GM18870 (cell line): ENCODE measurements at regions not wholly inside any gene's neighbourhood (a gene's known extent, or its start where the extent isn't known, plus 50 kb on each side); places are given as distances from the start of the nearest gene placed in this dataset.
"Not testable (repeated sequence)": the region's sequence is repeated elsewhere in the genome, so short reads cannot be mapped to it uniquely, and the experiment has no call there.

Experiments
- ATAC-seq: cut with Tn5 transposase; IDR thresholded peaks from one replicate; pipeline ENCODE4 v1.9.1; 2021; ENCODE audit warnings: moderate library complexity; ENCODE audit not compliant: unreplicated experiment

DNA sequence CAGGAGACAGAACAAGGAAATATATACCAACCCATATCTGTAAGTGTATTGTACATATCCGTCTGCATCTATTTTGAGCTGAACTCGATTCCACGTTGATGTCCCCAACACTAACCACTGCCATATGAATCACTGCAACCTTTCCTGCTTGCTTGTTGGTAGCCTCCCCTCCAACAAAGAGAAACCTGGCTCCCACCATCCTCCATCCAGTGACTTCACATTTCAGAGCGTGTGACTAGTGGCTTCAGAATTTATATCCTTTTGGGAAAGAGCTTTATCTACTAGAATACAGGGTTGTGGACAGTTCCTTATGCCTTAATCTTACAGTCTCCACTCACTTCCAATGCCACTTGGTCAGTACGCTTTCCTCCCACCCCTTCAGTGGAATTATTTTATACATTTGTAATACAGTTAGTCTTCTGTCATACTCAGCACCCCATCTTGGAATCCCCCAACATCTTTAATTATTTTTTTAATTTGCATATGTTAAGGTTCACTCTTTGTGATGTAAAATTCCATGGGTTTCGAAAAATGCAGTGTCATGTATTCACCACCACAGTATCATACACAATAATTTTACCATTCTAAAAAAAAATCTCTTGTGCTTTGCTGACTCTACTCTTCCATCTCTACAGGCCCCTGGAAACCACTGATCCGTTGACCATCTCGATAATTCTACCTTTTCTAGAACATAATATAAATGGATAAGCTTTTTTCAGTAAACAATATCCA lies 264.7 kb downstream of the BCL2L11 start:
- not testable (repeated sequence) for ATAC-seq

DNA sequence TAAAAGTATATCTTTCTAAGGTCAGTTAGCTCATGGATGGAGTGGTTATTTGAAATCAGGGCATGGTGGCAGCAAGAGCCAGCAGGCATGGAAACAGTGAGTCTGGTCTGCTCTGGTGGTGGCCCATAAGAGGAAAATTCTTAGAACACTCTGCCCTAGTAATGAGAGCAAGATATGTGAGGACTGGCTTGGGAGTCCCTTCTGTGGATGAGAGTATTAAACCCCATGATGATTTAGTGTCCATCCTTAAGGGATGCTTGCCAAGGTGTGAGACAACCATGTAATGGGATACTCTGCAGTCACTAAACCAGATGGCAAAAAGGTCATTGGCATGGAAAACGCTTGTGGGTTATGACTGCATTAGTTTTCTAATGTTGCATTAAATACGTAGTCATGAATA lies 269.9 kb downstream of the BCL2L11 start:
- ATAC-seq: not testable (repeated sequence)

DNA sequence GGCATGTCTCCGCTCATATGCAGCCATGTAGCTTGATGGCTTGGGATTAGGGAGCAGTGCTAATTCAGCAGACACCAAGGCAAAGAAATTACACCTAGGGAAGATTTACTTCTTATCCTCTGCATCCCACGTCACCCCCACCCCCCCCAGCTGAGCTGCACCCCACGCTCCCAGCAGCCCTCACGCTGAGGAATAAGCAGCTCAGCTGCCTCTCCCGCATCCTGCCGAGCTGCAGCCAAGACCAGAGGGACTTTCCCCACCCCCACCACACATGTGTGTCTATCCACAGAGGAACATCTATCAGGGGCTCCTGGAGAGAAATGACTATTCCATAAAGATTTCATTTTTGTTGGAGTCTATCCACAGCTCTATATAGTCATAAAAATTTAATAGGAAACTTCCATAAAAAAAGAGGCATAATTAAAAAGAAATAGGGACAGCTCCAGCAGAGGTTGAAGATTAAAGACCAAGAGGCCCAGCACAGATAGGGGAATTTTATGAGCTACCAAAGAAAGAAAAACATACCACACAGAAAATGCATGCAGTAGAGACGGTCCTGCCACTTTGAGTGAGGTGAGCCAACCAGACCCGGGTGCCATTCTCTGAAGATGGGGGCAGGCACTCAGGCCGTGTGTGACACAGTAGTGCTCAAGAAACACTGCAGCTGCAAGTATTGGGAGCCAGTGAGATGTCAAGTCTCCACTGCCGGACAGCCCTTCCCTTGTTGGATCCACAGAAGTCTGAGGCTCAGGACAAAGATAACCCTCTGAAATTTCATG lies 274.8 kb downstream of the BCL2L11 start:
- not testable (repeated sequence) for ATAC-seq

DNA sequence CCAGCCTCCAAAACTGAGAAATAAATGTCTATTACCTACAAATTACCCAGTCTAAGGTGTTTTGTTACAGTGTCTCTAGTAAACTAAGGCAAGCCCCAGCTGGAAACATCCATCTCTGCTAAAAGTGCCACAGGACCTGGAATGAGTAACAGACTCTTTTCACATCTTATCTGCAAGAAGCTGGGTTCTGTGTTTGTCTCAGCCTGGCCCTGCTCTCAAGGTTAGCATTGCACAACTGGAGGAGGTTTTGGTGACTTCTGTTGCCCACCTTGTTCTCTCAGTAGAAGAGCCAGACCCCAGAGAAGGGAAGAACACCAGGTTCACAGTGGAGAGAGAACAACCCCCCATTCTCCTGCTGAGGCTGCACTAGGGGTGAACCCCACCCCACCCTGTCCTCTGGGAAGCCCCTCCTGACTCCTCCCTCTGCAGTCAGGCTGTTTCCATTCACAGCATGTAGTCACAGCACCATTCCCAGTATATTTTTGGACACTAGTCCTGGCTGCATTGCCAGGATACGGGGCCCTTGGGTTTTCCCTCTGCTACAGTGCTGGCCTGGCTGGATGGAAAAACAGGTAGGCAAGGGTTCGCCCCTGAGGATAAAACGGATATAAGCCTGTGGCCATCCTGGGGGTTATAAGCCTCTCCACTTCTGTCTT lies 280.0 kb downstream of the BCL2L11 start:
- ATAC-seq: not testable (repeated sequence)

DNA sequence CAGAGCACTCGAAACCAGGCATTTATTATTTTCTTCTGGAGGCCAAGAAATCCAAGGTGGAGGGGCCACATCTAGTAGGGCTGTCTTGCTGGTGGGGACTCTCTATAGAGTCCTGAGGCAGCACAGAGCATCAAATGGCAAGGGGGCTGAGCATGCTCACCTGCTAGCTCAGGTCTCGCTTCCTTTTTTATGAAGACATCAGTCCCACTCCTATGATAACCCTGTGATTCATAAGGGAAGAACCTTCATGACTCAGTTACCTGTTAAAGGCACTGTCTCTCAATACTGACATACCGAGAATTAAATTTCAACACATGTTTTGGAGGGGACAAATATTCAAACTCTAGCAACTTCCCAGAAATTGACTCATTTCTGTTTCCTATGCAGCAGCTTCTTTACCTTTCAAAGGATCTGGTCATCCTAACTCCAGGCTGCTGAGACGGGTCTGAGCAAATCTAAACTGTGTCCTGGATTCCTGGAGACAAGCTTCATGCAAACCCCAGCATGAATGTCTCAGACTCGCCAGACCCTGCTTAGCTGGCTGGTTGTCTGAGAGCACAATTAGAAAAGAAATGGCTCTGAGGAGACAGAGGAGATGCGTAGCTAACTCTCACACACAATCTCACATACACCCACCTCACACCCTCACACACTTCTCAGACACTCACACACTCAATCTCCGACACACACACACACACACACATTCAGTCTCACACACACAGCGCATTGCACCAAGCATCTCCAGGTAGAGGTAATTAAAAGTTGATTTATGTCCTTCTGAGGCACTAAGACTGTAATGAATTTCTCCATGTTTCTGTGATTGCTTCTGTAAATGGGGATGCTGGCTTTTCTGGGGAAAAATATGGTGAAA lies 280.8 kb downstream of the BCL2L11 start:
- ATAC-seq: not testable (repeated sequence)

DNA sequence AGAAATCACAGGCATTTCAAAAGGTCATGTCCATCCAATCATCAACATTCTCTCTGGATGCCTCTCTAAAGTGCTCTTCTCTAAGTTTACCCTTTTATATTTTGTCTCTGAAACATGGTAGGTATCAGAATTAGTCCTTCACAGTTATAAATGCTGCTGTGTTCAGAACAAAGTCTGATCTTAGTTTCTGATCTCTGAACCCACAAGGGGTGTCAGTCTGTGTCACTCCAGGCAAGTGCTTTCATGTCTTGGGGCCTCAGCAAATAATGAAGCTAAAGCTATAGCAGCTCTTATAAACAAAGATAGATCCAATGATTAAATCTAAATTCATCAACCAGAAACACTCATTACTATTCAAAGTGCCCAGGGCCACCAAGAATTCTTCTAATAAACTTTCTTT lies 281.7 kb downstream of the BCL2L11 start:
- not testable (repeated sequence) for ATAC-seq

DNA sequence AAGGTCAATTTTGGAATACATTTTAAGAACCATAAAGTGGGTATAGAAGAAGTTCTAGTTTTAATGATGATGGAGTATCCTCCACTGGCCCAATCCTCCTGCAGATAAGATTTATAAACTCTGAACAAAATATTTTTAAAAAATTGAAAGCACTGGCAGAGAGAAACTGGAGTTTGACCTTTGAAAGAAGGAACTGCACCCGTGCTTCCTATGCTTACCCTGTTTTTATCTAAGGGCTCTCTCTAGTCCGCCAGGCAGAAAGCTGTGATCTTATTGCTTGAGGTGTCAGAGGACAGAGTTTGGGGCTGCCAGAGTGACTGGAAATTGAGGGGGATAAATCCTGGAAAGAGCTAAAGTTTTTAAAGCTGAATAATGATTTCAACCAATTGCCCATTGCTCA lies 282.6 kb downstream of the BCL2L11 start:
- not testable (repeated sequence) for ATAC-seq

DNA sequence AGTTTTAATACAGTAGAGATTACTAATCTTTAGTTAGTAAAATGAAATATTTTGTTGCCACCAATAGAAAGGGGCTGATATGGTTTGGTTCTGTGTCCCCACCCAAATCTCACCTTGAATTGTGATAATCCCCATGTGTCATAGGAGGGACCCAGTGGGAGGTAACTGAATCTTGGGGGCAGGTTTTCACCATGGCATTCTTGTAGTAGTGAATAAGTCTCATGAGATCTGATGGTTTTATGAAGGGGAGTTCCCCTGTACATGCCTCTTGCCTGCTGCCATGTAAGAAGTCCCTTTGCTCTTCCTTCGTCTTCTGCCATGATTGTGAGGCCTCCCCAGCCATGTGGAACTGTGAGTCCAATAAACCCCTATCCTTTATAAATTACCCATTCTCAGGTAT lies 285.9 kb downstream of the BCL2L11 start:
- ATAC-seq: not testable (repeated sequence)

DNA sequence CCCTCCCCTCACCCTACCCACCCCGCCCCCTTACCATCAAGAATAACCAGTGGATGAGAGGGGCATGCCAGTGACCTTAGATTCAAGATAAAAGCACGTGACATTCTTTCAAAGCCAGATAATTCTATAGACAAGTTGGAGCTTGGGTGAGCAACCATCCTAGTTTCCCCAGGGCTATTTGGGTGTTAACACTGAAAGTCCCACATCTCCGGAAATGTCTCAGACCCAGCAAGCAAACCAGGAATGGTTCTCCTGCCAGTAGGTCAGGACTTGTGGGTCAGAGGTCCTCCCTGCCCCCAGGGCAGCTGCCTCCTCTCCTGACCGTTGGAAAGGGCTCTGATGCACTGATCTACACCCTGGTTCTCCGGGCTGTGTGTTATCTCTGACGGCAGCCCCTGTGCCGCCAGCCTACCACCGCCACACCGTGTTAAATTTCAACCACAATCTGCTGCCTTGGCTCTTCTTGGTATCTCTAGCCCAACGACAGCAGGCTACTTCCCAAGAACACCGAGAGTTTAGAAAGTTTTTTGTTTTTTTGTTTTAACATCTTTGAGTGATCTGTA lies 287.0 kb downstream of the BCL2L11 start:
- not testable (repeated sequence) for ATAC-seq

DNA sequence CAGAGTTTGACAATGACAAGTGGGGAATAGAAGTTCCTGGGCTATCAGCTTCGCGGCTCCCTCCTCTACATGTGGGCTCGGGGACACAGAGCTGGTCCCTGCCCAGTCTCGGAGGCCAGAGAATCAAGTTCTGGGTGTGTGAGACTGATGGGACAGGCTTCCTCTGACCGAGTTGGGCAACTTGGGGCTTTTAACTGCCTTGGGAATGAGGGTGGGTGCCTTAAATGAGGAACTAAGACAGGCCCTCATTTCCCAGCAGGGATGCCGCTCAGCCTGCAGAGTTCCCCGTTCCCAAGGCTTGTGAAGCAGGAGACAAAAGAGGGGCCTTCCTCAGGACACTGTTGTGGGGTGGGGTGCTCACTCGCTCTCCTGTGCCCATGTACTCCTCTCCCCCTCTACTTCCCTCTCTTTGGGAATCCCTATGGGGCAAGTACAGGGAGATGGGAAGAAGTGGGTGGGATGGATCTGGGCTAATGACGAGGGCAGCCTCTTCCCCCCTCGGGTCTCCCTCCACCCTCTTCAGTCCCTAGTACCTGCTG lies 290.2 kb downstream of the BCL2L11 start:
- not testable (repeated sequence) for ATAC-seq

DNA sequence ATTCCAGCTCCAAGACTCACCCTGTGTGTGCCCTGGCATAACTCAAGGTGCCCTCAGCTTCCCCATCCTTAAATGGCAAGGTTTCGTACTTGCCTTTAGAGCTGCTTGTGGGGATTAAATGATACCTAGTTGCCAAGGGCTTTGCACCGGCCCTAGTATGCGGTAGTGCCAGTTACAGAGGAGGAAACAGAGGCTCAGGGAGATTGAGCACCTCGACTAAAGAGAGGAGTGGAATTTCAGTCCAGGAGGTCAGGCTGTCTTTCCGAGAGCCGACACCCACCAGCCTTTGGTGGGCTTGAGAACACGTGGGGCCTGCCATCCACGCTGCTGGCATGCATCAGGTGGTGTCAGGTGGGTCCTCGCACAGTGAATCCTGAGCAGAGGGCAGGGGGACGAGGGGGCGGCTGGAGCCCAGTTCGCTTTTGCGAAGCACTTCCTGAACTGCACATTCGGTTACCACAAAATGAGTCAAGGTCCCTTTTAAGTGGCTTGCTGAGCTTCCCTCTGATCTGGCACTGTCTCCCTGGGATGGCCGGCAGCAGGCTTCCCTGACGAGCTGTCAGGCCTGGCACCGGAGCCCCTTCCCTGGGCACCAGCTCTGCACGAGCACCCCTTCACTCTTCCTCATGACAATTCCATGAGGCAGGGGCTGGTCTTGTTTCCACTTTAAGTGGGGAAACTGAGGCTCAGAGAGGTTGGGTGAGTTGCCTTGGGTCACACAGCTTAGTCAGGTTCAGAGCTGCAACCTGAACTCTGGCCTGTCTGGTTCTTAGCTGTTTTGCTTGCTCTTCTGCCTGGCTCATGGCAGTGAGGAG lies 291.4 kb downstream of the BCL2L11 start:
- ATAC-seq: not testable (repeated sequence)

DNA sequence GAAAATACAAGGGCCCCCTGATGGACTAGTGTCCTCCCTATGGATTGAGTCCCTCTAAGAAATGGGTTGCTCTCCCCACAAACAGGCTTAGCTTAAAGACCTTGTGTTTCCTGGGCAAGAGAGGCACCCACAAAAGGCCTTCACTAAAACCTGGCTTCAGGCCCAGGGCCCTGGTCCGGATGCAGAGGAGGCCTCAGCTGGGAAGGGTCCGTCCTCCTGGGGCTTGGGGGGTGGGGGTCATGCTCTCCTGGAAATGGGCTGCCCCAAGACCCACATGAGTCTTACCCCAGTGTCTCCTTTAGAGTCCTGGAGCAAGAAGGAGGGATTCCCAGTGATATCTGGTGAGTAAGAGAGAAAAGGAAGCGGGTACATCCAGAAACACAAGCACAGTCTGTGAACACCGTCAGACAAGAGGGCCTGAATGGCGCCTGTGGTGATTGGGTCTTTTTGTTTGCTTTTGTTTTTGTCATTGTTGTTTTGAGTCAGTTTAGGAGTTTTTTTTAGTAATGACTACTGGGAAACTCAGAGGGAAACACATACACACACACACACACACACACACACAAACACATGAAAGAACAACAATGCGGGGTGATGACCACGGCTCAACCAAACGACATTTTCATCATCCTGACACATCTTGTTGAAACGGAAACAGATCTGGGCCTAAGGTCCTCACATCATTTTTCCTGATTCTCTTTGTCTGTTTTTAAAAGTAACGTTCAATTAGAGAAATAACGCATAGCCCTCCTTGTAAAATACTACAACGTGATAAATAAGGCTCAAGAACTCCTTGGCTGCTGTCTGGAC lies 292.3 kb downstream of the BCL2L11 start:
- not testable (repeated sequence) for ATAC-seq

DNA sequence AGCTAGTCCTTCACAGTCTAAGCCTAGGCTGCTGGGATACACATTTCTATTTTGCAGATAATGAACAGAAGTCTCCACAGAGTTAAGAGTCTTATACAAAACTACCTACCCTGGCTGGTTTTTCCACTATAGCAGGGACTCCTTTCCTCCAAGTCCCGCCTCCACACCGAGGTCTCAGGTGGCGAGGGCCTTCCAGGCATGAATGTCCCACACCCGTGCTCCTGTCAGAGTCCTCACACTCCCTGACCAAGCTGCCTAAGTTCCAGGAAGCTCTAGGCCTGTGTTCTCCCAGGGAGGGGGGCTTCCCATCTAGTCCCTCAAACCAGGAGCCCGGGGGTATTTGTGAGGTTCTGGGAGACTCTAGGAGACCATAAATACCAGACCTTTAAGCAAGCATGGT lies 293.2 kb downstream of the BCL2L11 start:
- not testable (repeated sequence) for ATAC-seq

DNA sequence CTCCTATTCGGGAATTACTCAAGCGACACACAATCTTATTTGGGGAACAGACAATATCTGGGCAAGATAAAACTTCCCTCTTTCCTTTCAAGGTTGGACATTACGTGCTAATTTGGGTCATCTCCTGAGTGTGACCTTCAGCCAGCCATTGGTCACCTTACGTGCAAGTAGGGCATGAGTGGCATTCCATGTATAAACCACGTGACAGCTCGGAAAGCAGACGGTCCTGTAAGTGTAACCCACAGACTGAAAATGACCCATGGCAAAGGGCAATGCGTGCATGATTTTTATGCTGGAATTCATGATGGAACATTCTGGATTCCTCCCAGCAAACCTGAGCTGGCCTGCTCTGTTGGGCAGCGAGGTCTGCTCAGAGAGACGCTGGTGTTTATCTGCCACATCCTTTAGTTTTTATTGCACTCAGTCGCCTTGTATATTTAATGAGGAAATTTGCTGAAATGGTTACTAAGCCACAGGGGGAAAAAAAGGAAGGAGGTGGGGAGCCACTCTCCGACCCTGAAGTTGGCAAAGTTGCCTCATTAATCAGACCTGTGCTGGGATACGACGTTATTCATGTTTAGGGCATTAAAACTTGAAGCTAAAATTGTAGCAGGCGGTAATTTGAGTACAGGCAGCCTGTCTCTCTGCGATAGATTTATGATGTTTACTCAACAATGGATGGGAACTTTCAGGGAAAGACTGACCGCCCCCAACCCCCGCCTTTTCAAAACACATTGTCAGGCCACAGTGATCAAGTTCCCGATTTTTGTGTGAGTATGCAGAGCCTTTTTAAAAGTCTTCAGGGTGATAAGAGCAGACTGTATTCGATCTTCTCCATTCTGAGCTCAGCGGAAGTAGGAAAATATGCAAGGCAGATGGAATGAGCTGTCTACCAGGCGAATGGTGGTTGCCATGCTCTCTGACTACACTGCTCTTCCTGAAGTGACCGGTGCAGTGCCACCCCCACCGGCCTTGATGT lies 295.3 kb downstream of the BCL2L11 start:
- not testable (repeated sequence) for ATAC-seq

DNA sequence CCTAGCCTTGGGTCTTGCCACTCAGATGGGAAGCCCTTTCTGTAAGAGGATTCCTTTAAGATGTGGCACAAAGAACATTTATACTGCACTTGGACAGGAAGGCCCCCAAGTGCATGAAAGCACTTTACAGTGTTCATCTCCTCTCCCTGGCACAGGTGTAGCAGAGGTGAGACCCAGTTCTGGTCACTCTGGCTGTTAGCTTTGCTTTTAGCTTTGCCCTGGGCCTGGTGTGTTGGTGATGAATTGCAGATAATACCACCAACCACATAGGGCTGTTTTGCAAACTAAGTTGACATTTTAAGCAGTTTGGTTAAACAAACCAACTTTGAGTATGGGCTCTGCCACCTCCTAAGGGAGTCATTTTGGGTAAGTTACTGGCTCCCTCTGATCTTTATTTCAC lies 296.3 kb downstream of the BCL2L11 start:
- not testable (repeated sequence) for ATAC-seq

DNA sequence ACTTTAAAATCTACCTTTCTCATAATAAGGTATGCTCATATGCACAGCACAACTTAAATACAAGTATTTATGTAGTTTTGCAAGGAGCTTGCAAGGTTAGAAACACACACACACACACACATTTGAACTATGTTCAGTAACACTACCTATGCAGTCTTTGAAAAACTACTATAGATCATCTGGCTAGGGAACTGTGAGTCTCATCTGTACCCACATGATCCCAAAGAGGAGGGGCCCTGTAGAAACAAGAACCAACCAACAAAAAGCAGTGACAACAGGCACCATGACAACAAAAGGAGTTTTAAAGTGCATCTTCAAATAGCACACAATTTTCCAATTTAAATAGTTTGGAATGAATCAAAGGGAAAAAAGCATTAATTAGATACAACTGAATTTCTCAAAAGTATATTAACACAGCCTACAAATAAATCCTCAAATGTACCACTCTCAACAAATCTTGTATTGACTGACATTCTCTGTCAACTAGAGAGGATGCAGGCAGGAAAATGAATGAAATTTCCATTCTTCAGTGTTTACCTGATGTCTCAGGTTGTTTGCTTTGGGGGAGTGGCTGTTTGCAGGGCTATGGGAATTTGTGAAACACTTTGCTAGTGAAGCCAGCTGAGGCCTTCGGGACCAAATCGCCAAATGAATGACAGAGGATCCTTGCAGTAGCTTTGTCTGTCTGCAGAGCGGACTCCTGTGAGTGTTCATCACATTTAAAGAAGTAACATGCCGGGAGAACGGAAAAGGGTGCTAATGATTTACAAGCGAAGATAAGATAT lies 297.6 kb downstream of the BCL2L11 start:
- not testable (repeated sequence) for ATAC-seq
